HEK293 (cell line): ENCODE measurements at regions not wholly inside any gene's neighbourhood (a gene's known extent, or its start where the extent isn't known, plus 50 kb on each side); places are given as distances from the start of the nearest gene placed in this dataset.

Experiments
- CTCF ChIA-PET: fragments of 350-600 bp; formaldehyde crosslinking; extraction: SDS; loops from one replicate; lab custom pipeline; 2021; ENCODE audit warnings: antibody characterized with exemption; lab: Yijun Ruan, JAX
- POLR2A ChIA-PET: fragments of 300-600 bp; formaldehyde crosslinking; extraction: SDS; loops from one replicate; lab custom pipeline; 2020; ENCODE audit warnings: antibody characterized with exemption, inconsistent platforms; lab: Yijun Ruan, JAX
- H3K27ac ChIP-seq: fragments of 200-500 bp; sonication (Bioruptor generic); 2 replicates; pipeline ENCODE4 v1.5.1; 2014; ENCODE audit warnings: low read depth, low read length, control low read depth, inconsistent platforms; ENCODE audit errors: extremely low read depth
- H3K36me3 ChIP-seq, 2 experiments: fragments of 200-500 bp in 1 of 2; sonication (Bioruptor generic) in 1 of 2; 1 replicate in 1 of 2; 2 replicates in 1 of 2; pipeline ENCODE4 v1.5.1; 2014 to 2017; ENCODE audit warnings: inconsistent platforms in 2 of 2, low read length in 2 of 2; ENCODE audit not compliant: control insufficient read depth in 2 of 2, insufficient read depth in 1 of 2
- H3K4me1 ChIP-seq: fragments of 200-500 bp; sonication (Bioruptor generic); 2 replicates; pipeline ENCODE4 v1.5.1; 2014; ENCODE audit warnings: mild to moderate bottlenecking, low read length, inconsistent platforms; ENCODE audit not compliant: control insufficient read depth, insufficient read depth
- H3K4me3 ChIP-seq: 2 replicates; pipeline ENCODE4 v1.5.1; 2011; ENCODE audit warnings: low read depth, mild to moderate bottlenecking, control low read depth, low read length, moderate library complexity
- H3K9me3 ChIP-seq: fragments of 200-500 bp; sonication (Bioruptor generic); 2 replicates; pipeline ENCODE4 v1.5.1; 2014; ENCODE audit warnings: low read depth, low read length, inconsistent platforms; ENCODE audit not compliant: control insufficient read depth, insufficient read depth
- GLIS1 ChIP-seq: fragments of 450-650 bp; formaldehyde crosslinking; IDR thresholded peaks from 2 replicates; pipeline ENCODE4 v1.5.1; 2016; ENCODE audit warnings: missing biosample characterization, missing genetic modification characterization
- OVOL3 ChIP-seq: fragments of 450-650 bp; formaldehyde crosslinking; IDR thresholded peaks from 2 replicates; pipeline ENCODE4 v1.5.1; 2016; ENCODE audit warnings: missing biosample characterization, missing genetic modification characterization
- PBX3 ChIP-seq: sonication (generic); formaldehyde crosslinking; IDR thresholded peaks from 2 replicates; pipeline ENCODE4 v1.8.1; 2022; ENCODE audit warnings: mild to moderate bottlenecking, moderate library complexity, missing genetic modification reagents
- PRDM4 ChIP-seq: fragments of 450-650 bp; formaldehyde crosslinking; IDR thresholded peaks from 2 replicates; pipeline ENCODE4 v1.5.1; 2017; ENCODE audit warnings: missing biosample characterization, missing genetic modification characterization
- TCF7L2 ChIP-seq: IDR thresholded peaks from 2 replicates; pipeline ENCODE4 v1.6.1; 2011; ENCODE audit warnings: low read depth, mild to moderate bottlenecking, inconsistent platforms, low read length, moderate library complexity, borderline replicate concordance
- TRIM28 ChIP-seq: IDR thresholded peaks from 2 replicates; pipeline ENCODE4 v1.6.1; 2011; ENCODE audit warnings: low read length, control low read depth, borderline replicate concordance
- YY1 ChIP-seq: fragments of 450-650 bp; formaldehyde crosslinking; IDR thresholded peaks from 2 replicates; pipeline ENCODE4 v1.5.1; 2018; ENCODE audit warnings: missing biosample characterization, missing genetic modification characterization
- ZBTB20 ChIP-seq: fragments of 450-650 bp; formaldehyde crosslinking; IDR thresholded peaks from 2 replicates; pipeline ENCODE4 v1.5.1; 2016; ENCODE audit warnings: missing biosample characterization, missing genetic modification characterization
- ZBTB44 ChIP-seq: fragments of 450-650 bp; IDR thresholded peaks from 2 replicates; pipeline ENCODE4 v1.5.1; 2018; ENCODE audit warnings: missing biosample characterization, mild to moderate bottlenecking, missing genetic modification characterization
- ZBTB49 ChIP-seq: fragments of 450-650 bp; formaldehyde crosslinking; IDR thresholded peaks from 2 replicates; pipeline ENCODE4 v1.5.1; 2016; ENCODE audit warnings: missing biosample characterization, missing genetic modification characterization, low read depth
- ZIC2 ChIP-seq: fragments of 450-650 bp; formaldehyde crosslinking; IDR thresholded peaks from 2 replicates; pipeline ENCODE4 v1.5.1; 2016; ENCODE audit warnings: missing biosample characterization, missing genetic modification characterization
- ZNF248 ChIP-seq: fragments of 450-650 bp; formaldehyde crosslinking; IDR thresholded peaks from 2 replicates; pipeline ENCODE4 v1.5.1; 2017; ENCODE audit warnings: missing biosample characterization, missing genetic modification characterization
- ZNF274 ChIP-seq, 2 experiments: fragments of 200-500 bp in 1 of 2; fragments of 450-650 bp in 1 of 2; sonication (Bioruptor generic) in 1 of 2; formaldehyde crosslinking in 1 of 2; IDR thresholded peaks; 2 replicates each; pipeline versions ENCODE4 v1.5.1 to v1.6.1; 2014 to 2016; ENCODE audit warnings: borderline replicate concordance in 1 of 2, inconsistent platforms in 1 of 2, low read length in 1 of 2, missing biosample characterization in 1 of 2, missing genetic modification characterization in 1 of 2
- ZNF366 ChIP-seq: fragments of 450-650 bp; formaldehyde crosslinking; conservative IDR thresholded peaks from 2 replicates; pipeline ENCODE4 v1.5.1; 2016; ENCODE audit warnings: missing biosample characterization, missing genetic modification characterization
- ZNF521 ChIP-seq: fragments of 450-650 bp; formaldehyde crosslinking; IDR thresholded peaks from 2 replicates; pipeline ENCODE4 v1.5.1; 2017; ENCODE audit warnings: missing biosample characterization, mild to moderate bottlenecking, missing genetic modification characterization
- ZNF558 ChIP-seq: fragments of 450-650 bp; formaldehyde crosslinking; IDR thresholded peaks from 2 replicates; pipeline ENCODE4 v1.5.1; 2016; ENCODE audit warnings: missing biosample characterization, missing genetic modification characterization
- ZNF626 ChIP-seq: fragments of 450-650 bp; sonication (Bioruptor Pico); formaldehyde crosslinking; IDR thresholded peaks from 2 replicates; pipeline ENCODE4 v1.5.1; 2018; ENCODE audit warnings: missing biosample characterization, missing genetic modification characterization, inconsistent platforms
- ZNF660 ChIP-seq: fragments of 450-650 bp; IDR thresholded peaks from 2 replicates; pipeline ENCODE4 v1.5.1; 2018; ENCODE audit warnings: missing biosample characterization, mild to moderate bottlenecking, missing genetic modification characterization
- ZNF664 ChIP-seq: fragments of 450-650 bp; formaldehyde crosslinking; IDR thresholded peaks from 2 replicates; pipeline ENCODE4 v1.5.1; 2016; ENCODE audit warnings: missing biosample characterization, missing genetic modification characterization
- ZNF701 ChIP-seq: fragments of 450-650 bp; formaldehyde crosslinking; IDR thresholded peaks from 2 replicates; pipeline ENCODE4 v1.5.1; 2016; ENCODE audit warnings: missing biosample characterization, missing genetic modification characterization
- ZNF76 ChIP-seq: fragments of 450-650 bp; formaldehyde crosslinking; IDR thresholded peaks from 2 replicates; pipeline ENCODE4; 2016; ENCODE audit warnings: low read depth, missing biosample characterization, missing genetic modification characterization, borderline replicate concordance
- TF ChIP-seq, protein P1 (sequence below): fragments of 450-650 bp; formaldehyde crosslinking; IDR thresholded peaks from 2 replicates; pipeline ENCODE4 v1.5.1; 2016; ENCODE audit warnings: missing biosample characterization, missing genetic modification characterization

- no peak overlapping the region for H3K27ac ChIP-seq
- POLR2A ChIA-PET: no interaction called here
- no peaks in the 10 kb centered on the region for H3K4me1 ChIP-seq
- H3K9me3 ChIP-seq: no peaks in the 10 kb centered on the region
- H3K4me3 ChIP-seq: no peak overlapping the region
- TF ChIP-seq ZBTB49 (no peak), TRIM28 (no peak), ZNF76 (tag by site-specific recombination) (no peak), ZNF274 (IDR thresholded peaks at IDR 0.05; ENCODE audit: low read length) (no peak), ZNF274 (tag by site-specific recombination; IDR thresholded peaks at IDR 0.05; ENCODE audit: borderline replicate concordance) (no peak), ZNF664 (no peak), ZNF366 (tag by site-specific recombination) (no peak), OVOL3 (tag by site-specific recombination) (no peak), TCF7L2 (no peak), PRDM4 (no peak), ZBTB20 (tag by site-specific recombination) (no peak)
- CTCF ChIA-PET: no interaction called here
- no peaks in the 10 kb centered on the region for H3K36me3 ChIP-seq
These were observed 874.3 kb upstream of the INTU start for GRCh38 chr4:126758493-126758892.

DNA sequence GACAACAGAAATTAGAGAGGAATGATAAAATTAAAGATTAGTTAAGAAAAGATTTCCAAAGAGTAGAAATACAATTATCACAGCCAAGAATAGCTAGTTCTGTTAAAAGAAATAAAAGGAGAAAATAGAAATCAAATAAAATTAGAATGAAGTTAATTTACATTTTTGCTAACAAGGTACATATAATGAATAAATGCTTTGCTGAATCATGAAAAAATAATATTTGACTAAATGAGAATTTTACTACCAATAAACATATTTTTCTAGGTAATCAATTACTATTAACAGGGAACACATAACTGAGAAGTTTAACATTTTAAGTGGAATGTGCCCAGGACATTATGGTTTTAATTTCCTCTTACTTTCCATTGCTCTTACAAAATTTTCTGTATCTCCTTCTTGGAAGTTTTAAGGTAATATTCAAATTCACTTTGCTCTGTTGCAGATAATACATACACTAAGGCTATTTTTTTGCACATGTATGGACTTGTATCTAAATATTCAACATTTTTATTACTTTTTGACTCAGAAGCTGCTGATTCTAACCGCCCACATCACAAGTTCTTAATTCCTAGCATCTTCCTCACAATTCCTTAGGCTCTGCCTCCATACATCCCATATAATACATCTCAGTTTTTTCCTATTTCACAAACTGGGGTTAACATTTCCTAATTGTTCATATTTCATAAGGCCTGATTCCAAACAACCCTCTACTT is 870.7 kb upstream of the INTU start:
- CTCF ChIA-PET: interaction anchor here (0.7 kb wide), 1 partner anchor 482 kb away, joined by 4 read pairs; no protein-coding TSS in a partner anchor
- no peaks in the 10 kb centered on the region for H3K9me3 ChIP-seq
- no peak overlapping the region for H3K27ac ChIP-seq
- POLR2A ChIA-PET: no interaction called here
- no peaks in the 10 kb centered on the region for H3K36me3 ChIP-seq
- no peaks in the 10 kb centered on the region for H3K4me1 ChIP-seq
- H3K4me3 ChIP-seq: no peak overlapping the region
- TF ChIP-seq ZIC2 (tag by site-specific recombination) (no peak), ZNF521 (no peak), ZNF274 (IDR thresholded peaks at IDR 0.05; ENCODE audit: low read length) (no peak), ZNF274 (tag by site-specific recombination; IDR thresholded peaks at IDR 0.05; ENCODE audit: borderline replicate concordance) (no peak), ZBTB44 (tag by site-specific recombination) (no peak), GLIS1 (tag by site-specific recombination) (no peak), ZNF248 (no peak), ZNF558 (tag by site-specific recombination) (no peak), ZNF660 (tag by site-specific recombination) (no peak), PBX3 (no peak), ZBTB49 (no peak), ZNF701 (tag by site-specific recombination) (no peak), YY1 (tag by site-specific recombination) (no peak), ZNF626 (no peak)
- TF ChIP-seq, protein P1, sequence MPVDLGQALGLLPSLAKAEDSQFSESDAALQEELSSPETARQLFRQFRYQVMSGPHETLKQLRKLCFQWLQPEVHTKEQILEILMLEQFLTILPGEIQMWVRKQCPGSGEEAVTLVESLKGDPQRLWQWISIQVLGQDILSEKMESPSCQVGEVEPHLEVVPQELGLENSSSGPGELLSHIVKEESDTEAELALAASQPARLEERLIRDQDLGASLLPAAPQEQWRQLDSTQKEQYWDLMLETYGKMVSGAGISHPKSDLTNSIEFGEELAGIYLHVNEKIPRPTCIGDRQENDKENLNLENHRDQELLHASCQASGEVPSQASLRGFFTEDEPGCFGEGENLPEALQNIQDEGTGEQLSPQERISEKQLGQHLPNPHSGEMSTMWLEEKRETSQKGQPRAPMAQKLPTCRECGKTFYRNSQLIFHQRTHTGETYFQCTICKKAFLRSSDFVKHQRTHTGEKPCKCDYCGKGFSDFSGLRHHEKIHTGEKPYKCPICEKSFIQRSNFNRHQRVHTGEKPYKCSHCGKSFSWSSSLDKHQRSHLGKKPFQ (tag by site-specific recombination): no peak
